Gastrocnemius medialis (tissue), 4 donors: ENCODE measurements at regions not wholly inside any gene's neighbourhood (a gene's known extent, or its start where the extent isn't known, plus 50 kb on each side); places are given as distances from the start of the nearest gene placed in this dataset.
A peak's percentile ranks its signal among the peaks of the same experiment; 100 is the strongest.

Source experiments
- ATAC-seq, 2 donors: fragments of 150-250 bp; one replicate each; pipeline ENCODE4 v1.9.1; 2016
- DNase-seq, 2 donors: peaks; one replicate each; pipeline ENCODE4 v3.0.0-alpha.2; 2019
- H3K27ac ChIP-seq, 4 donors: fragments of 200-600 bp; sonication (generic); 1 replicate in 1 of 4; 2 replicates in 3 of 4; pipeline ENCODE4 v1.5.1; 2016 to 2018; ENCODE audit warnings: mild to moderate bottlenecking in 2 of 4, moderate library complexity in 1 of 4
- H3K27me3 ChIP-seq, 3 donors: fragments of 200-600 bp; sonication (generic) in 2 of 3; 1 replicate in 1 of 3; 2 replicates in 2 of 3; pipeline versions ENCODE4 v1.5.1 to v1.6.0; 2016 to 2019; ENCODE audit warnings: mild to moderate bottlenecking in 1 of 3, moderate library complexity in 1 of 3
- H3K36me3 ChIP-seq, 2 donors: fragments of 200-600 bp; sonication (generic) in 1 of 2; one replicate each; pipeline ENCODE4 v1.5.1; 2017 to 2018
- H3K4me1 ChIP-seq, 2 donors: fragments of 200-600 bp; sonication (generic) in 1 of 2; one replicate each; pipeline ENCODE4 v1.5.1; 2016 to 2017; ENCODE audit warnings: mild to moderate bottlenecking in 2 of 2
- H3K4me3 ChIP-seq, 4 donors: fragments of 200-600 bp; sonication (generic) in 3 of 4; 1 replicate in 1 of 4; 2 replicates in 3 of 4; pipeline ENCODE4 v1.5.1; 2016 to 2019; ENCODE audit warnings: mild to moderate bottlenecking in 2 of 4
- H3K9me3 ChIP-seq, 3 donors: fragments of 200-600 bp; sonication (generic) in 2 of 3; 1 replicate in 1 of 3; 2 replicates in 2 of 3; pipeline ENCODE4 v1.5.1; 2016 to 2019
- POLR2A ChIP-seq, 2 donors: fragments of 450-650 bp; IDR thresholded peaks; one replicate each; pipeline ENCODE4 v1.6.1; 2017; ENCODE audit warnings: antibody characterized with exemption in 2 of 2, mild to moderate bottlenecking in 2 of 2, moderate library complexity in 2 of 2
- in situ Hi-C, 4 donors: fragments of 200-750 bp; cut with MboI; loops; one replicate each; pipeline versions ENCODE4 v1.15.0 to v1.8.0; 2017; ENCODE audit warnings: low sequenced_read_pairs in 4 of 4
- intact Hi-C: fragments of 100-400 bp; cut with DNase I; formaldehyde crosslinking; loops from one replicate; pipeline ENCODE4 v1.15.1; 2023; ENCODE audit warnings: low total_unique reads
- TF ChIP-seq, protein P1 (sequence below), 5 experiments: fragments of 450-650 bp in 3 of 5; fragments of 200-600 bp in 2 of 5; sonication (generic) in 2 of 5; IDR thresholded peaks in 4 of 5; conservative IDR thresholded peaks in 1 of 5; 1 replicate in 4 of 5; 2 replicates in 1 of 5; pipeline ENCODE4 v1.5.1; 2016 to 2019; ENCODE audit warnings: antibody characterized with exemption in 5 of 5, mild to moderate bottlenecking in 3 of 5, moderate library complexity in 3 of 5

DNA sequence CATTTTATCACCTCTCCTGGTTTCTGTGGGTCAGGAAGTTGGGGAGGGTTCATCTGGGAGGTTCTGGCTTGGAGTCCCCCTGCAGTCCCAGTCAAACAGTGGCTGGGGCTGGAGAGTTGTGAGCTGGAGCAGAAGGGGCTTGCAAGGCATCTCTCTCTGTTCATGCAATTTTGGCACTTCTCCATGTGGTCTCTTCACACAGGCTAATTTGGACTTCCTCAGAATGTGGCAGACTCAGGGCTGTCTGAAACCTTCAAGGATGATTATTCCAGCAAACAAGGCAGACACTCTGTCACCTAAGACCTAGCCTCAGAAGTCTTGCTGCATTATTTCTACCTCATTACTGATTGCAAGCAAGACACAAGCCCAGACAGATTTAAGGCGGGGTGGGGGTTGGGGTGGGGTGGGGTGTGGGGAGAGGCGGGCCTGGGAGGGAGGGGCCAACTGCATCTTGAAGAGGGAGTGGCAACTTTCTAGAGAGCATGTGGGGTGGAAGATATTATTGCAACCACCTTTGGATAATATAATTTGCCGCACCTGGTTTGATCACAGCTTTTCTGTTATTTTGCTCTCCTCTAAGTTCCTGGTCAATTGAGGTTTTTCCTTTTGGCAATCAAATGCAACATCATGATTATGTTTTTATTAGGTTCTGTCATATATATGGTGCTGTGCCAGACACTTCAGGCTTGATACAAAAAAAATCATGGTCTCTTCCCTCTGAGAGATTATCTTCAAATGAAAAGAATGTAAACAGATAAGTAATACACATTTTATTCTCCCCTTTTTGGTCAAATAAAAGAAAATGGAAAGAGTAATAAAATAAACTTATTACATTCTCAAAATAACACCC, 799.5 kb downstream of the RPA4 start:
- ATAC-seq (no peak), DNase-seq (no peak)
- H3K36me3 ChIP-seq = no peaks in the 10 kb centered on the region
- no peaks in the 10 kb centered on the region for H3K4me1 ChIP-seq
- H3K4me3 ChIP-seq = no peak overlapping the region
- H3K27ac ChIP-seq = no peak overlapping the region
- no peaks in the 10 kb centered on the region for H3K27me3 ChIP-seq
- no peaks in the 10 kb centered on the region for H3K9me3 ChIP-seq
- TF ChIP-seq, protein P1, sequence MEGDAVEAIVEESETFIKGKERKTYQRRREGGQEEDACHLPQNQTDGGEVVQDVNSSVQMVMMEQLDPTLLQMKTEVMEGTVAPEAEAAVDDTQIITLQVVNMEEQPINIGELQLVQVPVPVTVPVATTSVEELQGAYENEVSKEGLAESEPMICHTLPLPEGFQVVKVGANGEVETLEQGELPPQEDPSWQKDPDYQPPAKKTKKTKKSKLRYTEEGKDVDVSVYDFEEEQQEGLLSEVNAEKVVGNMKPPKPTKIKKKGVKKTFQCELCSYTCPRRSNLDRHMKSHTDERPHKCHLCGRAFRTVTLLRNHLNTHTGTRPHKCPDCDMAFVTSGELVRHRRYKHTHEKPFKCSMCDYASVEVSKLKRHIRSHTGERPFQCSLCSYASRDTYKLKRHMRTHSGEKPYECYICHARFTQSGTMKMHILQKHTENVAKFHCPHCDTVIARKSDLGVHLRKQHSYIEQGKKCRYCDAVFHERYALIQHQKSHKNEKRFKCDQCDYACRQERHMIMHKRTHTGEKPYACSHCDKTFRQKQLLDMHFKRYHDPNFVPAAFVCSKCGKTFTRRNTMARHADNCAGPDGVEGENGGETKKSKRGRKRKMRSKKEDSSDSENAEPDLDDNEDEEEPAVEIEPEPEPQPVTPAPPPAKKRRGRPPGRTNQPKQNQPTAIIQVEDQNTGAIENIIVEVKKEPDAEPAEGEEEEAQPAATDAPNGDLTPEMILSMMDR (IDR thresholded peaks at IDR 0.05 in 4 of 5, conservative IDR thresholded peaks at IDR 0.05 in 1 of 5) = no peak
- no peak for TF ChIP-seq POLR2A (IDR thresholded peaks at IDR 0.05)
- intact Hi-C loops = no loop called here
- in situ Hi-C loops = no loop called here

DNA sequence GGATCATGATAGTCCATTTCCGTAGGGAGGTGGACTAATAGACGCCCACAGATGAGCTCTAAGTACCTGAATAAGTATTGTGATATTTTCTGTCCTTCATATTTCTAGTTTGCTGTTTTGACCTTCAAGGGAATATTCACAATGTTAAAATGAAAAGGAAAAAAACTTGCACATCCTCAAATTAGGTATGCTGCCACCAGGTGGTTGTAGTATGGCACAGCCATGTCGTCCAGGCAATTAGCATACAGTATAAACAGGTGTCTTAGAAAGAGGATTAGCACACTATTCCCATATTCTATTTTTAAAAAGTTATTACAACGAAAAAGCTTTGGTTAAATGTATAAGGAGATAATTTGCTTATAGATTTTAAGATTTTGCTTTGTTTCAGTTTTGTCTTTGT, 802.0 kb downstream of the RPA4 start:
- intact Hi-C loops = no loop called here
- Histone ChIP-seq H3K27ac (no peak overlapping the region), H3K4me1 (no peaks in the 10 kb centered on the region), H3K36me3 (no peaks in the 10 kb centered on the region), H3K27me3 (no peaks in the 10 kb centered on the region), H3K4me3 (no peak overlapping the region), H3K9me3 (no peaks in the 10 kb centered on the region)
- in situ Hi-C loops = no loop called here
- TF ChIP-seq, protein P1 (IDR thresholded peaks at IDR 0.05 in 4 of 5, conservative IDR thresholded peaks at IDR 0.05 in 1 of 5) = peak in 2 of 5 experiments; percentile 8 to 29
- no peak for TF ChIP-seq POLR2A (IDR thresholded peaks at IDR 0.05)
- DNase-seq (no peak), ATAC-seq (no peak)

DNA sequence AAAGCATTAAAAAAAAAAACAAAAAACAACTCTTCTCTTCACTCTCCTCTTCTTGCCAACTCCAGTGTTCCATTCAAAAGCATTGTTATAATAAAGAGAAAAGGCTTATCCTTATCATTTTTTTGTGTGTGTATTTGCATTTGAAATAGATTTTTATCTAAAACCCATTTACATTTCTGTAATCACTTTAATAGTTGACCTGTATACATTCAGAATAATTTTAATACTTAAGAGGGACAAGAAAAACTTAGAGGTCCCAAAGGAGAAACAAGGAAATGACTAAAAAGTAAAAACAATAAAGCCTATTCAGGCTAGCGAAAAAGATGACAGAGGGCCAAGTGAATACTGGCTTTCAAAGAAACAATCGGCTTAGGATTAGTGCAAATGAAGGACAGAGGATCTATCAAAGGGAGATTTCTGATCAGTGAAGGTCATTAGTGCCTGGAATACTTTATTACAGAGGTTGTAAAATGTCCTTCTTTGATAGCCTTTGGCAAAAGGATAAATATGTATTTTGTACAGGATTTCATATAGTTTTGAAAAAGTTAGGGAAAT, 808.3 kb downstream of the RPA4 start:
- H3K36me3 ChIP-seq = no peaks in the 10 kb centered on the region
- no peak for ATAC-seq
- no peak overlapping the region for H3K4me3 ChIP-seq
- no peaks in the 10 kb centered on the region for H3K27me3 ChIP-seq
- intact Hi-C loops (no loop called here), in situ Hi-C loops (no loop called here)
- TF ChIP-seq, protein P1 (IDR thresholded peaks at IDR 0.05 in 4 of 5, conservative IDR thresholded peaks at IDR 0.05 in 1 of 5) = no peak
- no peak for TF ChIP-seq POLR2A (IDR thresholded peaks at IDR 0.05)
- no peaks in the 10 kb centered on the region for H3K9me3 ChIP-seq
- H3K4me1 ChIP-seq = no peaks in the 10 kb centered on the region
- no peak overlapping the region for H3K27ac ChIP-seq
- DNase-seq = no peak

DNA sequence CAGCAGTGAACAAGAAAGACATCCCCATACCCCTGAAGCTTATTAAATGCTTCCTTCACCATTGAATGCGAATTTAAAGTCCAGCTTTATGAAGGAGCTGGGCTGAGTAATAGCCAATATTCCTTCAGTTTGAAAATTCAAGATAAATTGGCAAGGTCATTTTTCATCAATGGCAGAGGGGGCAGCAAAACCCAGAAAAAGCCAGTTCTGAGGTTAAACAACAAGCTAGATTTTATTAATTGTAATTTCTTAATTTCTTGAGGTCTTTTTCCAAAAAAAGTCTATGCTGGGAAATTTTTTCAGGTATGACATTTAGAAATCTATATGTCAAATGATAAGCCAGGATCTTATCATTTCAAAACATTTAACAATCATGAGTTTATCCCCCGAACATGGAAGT, 808.9 kb downstream of the RPA4 start:
- ATAC-seq (no peak), DNase-seq (no peak)
- H3K4me3 ChIP-seq = no peak overlapping the region
- in situ Hi-C loops (no loop called here), intact Hi-C loops (no loop called here)
- no peak overlapping the region for H3K27ac ChIP-seq
- no peaks in the 10 kb centered on the region for H3K36me3 ChIP-seq
- H3K9me3 ChIP-seq = no peaks in the 10 kb centered on the region
- TF ChIP-seq, protein P1 (IDR thresholded peaks at IDR 0.05 in 4 of 5, conservative IDR thresholded peaks at IDR 0.05 in 1 of 5) = no peak
- no peak for TF ChIP-seq POLR2A (IDR thresholded peaks at IDR 0.05)
- no peaks in the 10 kb centered on the region for H3K4me1 ChIP-seq
- no peaks in the 10 kb centered on the region for H3K27me3 ChIP-seq
